HG03095 (cell line): ENCODE measurements at regions not wholly inside any gene's neighbourhood (a gene's known extent, or its start where the extent isn't known, plus 50 kb on each side); places are given as distances from the start of the nearest gene placed in this dataset.
"Not testable (repeated sequence)": the region's sequence is repeated elsewhere in the genome, so short reads cannot be mapped to it uniquely, and the experiment has no call there.

Experiments used
- ATAC-seq: cut with Tn5 transposase; IDR thresholded peaks from one replicate; pipeline ENCODE4 v1.9.1; 2021; ENCODE audit warnings: moderate library complexity; ENCODE audit not compliant: unreplicated experiment

DNA sequence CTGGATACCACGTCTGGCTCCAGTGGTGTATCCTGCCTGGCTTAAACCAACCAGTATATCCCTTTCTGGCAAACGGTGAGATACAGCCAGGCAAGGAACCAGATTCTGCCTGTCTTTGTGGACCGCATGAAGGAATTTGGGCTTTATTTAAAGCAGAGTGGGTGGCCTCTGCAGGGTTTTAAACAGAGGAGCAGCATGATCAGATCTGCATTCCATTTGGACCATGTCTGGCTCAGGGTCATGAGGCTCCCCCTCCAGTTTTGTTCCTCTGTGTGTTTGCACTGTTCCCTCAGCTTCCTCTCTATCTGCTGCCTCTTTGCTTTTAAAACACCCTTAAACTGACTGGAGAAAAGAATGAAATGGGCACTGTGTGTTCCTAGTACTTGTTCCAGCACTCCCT, 195.0 kb downstream of the GIPC2 start:
- ATAC-seq, result no peak

DNA sequence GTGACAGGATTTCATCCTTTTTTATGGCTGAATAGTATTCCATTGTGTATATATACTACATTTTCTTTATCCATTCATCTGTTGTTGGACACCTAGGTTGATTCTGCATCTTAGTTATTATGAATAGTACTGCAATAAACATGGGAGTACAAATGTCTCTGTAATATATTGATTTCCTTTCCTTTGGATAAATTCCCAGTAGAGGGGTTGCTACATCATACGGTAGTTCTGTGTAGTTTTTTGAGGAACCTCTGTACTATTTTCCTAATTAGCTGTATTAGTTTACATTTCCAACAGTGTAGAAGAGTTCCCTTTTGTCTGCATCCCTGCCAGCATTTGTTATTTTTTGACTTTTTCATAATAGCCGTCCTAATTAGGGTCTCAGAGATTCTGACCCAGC, 201.3 kb downstream of the GIPC2 start:
- ATAC-seq, result no peak

DNA sequence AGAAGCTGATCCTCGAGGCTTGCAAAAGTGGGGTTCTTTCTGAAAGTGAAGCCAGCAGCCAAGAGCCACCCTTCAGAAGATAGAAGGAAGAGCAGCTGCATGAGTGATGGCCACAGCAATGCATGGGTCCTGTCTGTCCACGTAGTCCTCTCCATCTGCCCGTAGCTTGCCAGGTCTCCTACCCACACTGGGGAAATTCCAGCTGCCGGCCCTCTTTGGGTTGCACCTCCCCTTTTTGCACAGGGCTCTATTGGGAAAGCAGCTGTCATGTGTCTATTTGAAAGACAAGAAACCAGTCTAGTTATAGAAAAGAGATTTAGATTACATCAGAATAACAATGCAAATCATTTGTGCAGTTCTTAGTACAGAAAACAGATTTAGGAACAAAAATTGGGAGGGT, 204.4 kb downstream of the GIPC2 start:
- no peak for ATAC-seq

DNA sequence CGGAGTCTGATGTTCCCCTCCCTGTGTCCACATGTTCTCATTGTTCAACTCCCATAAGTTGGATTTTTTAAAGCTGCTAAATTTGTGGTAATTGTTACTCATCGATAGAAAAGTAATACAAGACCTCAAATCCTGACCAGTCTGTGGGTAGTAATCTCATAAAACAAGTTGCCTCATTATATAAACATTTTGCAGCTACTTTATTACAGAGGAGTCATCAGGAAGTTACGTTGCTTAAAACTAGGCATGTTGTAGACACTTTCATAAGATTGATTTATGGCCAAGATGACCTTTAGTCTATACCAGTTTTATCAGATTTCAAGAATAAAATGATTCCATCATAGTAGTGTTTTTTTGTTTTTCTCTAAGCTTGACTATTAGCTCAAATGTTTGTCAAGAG, 208.8 kb downstream of the GIPC2 start:
- ATAC-seq, result no peak

DNA sequence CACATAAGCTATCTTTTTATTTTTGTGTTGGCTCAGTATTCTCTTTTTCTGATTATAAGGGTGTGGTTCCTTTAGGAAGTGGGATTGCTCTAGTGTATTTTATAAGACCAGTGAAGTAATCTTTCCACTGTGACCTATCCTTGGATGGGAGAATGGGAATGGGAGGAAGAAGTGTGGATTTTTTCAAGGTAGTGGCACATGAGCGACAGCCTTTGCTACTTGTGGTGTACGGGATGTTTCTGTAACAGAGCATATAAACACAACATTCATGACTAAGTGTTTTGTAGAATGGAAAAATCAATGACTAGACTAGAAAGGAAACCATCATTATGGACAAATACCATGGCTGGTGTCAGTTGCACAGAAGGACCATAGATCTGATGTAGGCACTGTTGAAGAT, 209.6 kb downstream of the GIPC2 start:
- no peak for ATAC-seq

DNA sequence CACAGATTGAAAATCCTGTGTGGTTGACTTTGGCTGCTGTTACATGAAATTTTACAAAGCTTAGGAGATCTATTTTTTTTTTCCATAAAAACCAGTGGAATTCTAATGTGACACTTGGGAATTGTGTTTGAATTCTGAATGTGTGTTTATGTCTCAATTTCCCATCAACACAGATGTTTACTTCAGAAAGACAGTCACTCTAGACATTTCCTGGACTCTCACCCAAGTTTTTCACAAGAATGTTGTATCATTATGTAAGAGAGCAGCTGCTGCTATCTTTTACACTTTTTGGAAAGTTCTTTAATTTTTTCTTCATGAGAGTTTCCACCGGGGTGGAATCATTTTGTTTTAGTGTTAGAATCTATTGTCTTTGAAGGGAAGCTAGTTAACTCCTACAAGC, 210.1 kb downstream of the GIPC2 start:
- no peak for ATAC-seq

DNA sequence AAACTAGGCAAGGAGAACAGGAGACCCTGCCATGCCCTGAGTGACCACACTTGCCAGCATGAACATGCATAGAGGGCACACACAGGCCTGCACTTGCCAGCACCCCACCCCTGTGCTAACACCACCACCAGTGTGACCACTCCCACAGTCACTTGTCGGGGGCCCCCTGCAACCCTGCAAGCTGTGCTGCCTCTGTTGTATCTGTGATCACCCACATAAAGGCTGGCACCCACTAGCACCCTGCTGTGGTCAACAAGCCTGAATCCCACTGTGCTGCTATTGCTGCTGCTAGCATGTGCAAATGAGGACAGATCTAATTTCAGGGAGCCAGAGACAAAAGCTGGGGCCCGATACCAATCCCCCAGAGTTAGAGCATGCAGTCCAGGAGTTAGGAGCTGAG, 217.7 kb downstream of the GIPC2 start:
- ATAC-seq, result no peak

DNA sequence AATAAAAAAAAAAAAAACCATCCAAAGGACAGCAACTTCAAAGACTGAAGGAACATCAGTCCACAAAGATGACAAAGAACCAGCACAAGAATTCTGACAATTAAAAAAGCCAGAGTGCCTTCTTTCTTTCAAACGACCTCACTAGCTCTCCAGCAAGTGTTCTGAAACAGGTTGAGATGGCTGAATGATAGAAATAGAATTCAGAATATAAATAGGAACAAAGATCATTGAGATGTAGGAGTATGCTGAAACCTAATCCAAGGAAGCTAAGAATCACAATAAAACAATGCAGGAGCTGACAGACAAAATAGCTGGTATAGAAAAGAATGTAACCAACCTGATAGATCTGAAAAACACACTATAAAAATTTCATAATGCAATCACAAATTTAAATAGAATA, 218.2 kb downstream of the GIPC2 start:
- no peak for ATAC-seq

DNA sequence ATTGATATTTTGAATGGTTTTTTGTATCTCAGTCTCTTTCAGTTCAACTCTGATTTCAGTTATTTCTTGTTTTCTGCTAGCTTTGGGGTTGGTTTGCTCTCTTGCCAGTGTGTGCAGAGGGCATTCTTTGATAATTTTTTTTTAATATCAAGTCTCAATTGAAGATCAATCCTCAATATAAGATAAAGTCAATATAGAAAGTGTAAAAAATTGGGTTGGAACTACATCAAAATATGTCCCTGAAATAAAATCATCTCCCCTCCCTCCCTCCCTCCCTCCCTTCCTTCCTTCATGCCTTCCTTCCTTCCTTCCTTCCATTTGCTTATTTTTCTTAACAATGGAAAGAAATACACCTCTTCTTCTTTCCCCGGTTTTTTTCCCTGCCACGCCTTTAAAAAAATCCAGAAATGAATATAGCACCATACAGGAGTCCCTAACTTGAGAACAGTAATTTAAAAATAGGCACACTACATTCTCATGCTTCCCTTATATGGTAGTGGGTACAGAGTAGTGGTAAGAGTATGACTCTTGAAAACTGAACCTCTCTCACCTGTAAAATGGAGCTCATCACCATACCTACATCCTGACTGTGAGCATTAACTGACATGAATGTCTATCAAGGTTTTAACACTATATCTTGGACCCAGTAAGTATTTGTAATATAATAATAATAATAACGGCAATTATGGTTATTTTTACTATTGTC, 221.9 kb downstream of the GIPC2 start:
- no peak for ATAC-seq

DNA sequence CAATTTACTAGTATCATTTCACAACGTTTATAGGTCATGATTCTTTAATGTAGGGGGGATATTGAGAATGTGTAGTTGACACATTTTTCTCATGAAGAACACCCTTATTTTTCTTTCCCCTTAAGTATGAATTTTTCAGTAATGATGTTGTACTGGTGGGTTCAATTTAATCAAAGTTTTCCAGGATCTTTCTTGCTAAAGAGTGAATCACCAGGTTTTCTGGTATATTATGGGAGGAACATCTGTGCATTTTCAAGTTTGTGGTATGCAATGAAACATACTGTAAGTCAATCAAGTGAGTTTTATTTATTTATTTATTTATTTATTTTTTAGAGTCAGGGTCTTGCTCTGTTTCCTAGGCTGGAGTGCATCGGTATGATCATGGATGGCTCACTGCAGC, 221.2 kb upstream of the PTGFR start:
- no peak for ATAC-seq

DNA sequence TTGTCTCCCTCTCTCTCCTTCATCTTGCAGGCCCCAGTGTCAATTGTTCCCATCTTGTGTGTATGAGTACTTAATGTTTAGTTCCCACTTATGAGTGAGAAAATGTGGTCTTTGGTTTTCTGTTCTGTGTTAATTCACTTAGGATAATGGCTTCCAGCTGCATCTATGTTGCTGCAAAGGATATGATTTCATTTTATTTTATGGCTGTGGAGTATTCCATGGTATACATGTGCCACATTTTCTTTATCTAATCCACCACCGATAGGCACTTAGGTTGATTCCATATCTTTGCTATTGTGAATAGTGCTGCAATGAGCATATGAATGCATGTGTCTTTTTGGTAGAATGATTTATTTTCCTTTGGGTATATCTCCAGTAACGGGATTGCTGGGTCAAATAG, 219.4 kb upstream of the PTGFR start:
- ATAC-seq, result not testable (repeated sequence)

DNA sequence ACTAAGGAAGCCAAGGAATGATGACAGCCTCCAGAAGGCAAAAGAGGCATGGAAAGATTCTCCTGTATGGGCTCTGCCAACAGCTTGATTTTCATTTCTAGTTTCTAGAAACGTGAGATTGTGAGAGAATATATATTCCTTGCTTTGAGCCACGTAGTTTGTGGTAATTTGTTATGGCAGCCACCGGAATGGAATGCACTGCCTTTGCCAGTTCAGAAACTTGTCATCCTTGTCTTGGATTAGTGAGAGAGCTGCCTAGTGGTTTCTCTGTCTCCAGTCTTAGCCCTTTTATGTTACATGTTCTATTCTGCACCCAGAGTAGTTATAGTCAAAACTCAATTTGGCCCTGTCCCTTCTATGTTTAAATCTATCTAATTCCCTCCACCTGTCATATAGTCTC, 216.0 kb upstream of the PTGFR start:
- no peak for ATAC-seq

DNA sequence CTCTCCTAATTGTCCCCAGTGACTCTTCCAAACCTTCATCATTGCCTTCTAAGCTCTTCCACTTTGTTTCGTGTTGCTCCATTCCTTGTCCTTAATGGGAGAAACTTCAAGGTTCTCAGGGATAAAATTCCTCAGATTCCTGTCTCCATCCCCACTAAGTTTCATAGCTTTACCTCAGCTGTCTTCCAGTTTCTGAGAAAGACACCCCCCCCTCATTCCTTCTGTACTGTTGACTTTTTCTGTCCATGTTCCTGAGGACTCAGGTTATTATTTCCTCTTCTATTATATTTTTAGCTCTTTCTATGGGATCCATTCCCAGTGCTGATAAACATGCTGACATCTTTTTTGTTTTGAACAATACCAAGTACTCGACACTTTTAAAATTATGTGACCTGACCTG, 215.3 kb upstream of the PTGFR start:
- no peak for ATAC-seq

DNA sequence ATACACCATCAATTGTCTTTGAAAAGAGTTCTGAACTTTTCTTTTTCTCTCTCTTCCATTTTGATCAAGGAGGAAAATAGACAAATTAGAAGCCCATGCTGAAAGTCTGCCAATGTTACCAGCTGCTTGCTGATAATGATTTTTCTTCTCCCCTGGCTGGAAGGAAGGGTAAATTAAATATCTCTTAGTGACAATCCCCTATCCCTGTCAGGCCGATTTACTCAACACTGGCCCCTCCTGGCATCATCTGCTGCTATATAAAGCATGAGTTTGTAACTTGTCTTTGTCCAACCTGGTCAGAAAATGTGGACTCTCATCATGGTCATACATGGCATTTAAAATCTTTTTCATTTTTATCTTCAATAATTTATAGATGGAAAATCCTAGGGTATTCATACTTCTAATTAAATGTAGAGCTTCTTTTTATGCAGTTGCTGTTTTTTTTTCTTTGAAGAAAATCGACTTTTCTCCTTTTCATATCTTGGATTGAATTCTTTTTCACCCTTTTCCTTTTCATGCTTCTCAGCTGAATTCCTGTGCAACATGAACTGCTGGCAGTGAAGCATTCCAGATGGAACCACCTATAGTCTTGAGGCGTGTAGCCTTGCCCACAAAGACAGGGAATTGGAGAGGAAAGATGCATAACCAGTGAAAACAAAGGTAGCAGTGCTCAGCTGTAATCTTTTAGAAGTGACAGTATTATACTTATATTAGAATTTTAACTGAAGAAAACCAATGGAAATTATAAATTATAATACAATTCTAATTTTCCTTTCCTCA, 214.7 kb upstream of the PTGFR start:
- no peak for ATAC-seq

DNA sequence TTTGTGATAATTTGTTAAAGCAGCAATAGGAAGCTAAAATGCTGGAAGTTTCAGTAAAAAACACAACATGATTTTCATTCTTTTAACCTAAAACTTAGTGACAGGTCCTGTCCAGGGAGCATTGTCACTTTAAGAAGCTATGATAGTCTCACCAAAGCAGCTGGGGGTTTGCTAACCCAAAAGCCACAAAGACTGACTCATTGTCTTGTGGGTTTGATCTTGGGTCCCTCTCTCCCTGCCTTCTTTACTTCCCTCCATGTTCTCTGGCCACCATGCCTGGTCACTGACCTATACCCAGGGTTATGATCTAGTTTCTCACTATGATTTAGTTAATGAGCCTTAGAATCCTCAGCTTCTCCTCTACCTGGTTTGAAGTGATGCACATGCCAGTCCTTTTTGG, 213.5 kb upstream of the PTGFR start:
- ATAC-seq, result peak; percentile 73

DNA sequence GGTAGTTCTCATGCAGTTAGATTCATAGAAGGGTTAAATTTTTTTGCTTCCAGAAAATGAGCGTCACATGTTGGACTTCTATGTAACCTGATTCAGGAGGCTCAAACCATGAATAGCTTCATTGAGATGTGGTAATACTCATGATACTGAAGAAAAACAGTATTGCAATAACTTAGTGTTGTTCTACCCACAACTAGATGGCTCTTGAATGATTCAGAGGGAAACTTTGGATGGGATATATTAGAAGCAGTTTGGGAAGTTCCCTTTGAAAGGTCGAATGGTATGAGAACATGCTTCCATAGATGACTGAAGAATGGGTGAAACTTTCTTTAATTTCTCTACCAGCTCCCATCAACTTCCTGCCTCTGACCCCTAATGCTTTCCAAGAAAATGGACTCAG, 211.7 kb upstream of the PTGFR start:
- ATAC-seq, result no peak

DNA sequence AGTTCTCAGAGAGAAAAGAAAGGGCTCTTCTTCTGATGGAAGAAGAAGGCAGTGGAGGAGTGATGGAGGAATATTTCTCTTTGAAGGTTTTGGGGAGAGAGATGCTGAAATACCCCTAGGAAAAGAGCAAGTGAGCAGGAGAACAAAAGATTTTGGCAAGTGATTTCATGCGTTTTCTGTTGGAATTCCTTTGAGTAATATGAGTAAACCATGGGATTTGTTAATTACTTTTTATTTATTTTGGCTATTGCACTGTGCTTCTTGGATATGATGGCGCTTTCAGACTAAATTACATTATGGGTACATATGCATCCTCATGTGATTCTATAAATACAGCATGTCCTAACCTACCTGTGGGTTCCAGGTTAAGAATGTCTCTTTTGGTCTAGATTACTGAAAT, 210.1 kb upstream of the PTGFR start:
- no peak for ATAC-seq

DNA sequence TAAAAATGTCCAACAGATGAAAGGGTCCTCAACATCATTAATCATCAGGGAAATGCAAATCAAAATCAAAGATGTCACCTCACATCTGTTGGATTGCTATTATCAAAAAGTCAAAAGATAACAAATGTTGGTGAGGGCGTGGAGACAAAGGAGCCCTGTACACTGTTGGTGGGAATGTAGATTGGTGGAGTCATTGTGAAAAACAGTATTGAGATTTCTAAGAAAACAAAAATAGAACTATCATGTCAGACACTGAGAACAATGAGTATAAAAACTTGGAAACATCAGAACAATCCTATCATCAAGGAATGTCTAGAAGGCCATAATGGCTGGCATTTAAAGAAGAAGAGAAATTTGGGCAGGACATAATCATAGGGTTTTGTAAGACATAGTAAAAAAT, 209.2 kb upstream of the PTGFR start:
- no peak for ATAC-seq

DNA sequence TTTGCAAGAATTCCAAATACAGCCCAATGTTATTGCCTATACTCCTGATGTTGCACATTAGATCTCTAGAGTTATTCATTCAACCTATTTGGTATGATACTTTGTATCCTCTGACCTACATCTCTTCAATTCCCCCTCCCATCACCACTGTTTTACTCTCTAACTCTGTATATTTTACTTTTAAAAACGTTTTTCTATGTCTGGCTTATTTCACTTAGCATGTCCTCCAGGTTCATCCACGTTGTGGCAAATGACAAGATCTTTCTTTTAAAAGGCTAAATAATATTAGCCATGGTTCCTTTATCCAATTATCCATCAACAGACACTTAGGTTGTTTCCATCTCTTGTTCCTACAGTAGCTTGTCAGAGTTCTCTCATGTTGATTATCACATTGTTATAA, 207.1 kb upstream of the PTGFR start:
- no peak for ATAC-seq

DNA sequence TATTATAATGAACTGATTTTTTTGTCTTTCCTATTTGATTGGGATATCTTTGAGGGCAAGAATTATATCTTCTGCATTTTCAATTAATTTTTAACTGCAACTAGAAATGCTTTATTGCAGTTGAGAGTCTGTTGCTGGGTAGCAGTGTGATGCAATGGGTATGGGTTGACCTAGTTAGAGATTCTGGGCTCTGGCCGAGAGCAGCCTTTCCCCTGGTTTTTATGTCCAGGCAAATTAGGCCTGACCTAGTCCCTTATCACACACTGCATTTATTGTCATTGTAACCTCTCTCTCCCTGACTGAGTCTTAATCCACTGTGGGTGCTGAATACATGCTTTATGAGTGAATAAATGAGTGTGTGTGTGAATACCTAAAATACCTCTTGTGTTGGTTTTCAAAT, 206.4 kb upstream of the PTGFR start:
- no peak for ATAC-seq

DNA sequence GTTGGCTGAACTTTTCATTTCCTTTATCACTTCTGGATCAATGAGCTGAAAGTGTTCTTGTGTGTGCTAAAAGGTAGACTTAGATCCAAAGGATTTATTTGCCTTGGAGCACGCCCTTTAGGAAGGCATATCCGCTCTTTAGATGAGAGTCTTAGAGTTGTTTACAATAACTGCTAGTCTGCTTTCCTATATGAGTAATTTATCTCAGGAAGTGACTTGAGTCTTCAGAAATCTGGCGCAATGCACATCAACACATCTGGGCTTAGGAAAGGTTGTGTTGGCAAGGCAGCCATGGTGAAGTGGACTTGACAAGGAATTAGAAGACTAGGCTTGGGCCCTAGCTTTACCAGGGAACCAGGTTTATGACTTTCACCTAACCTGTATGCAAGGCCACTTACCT, 204.1 kb upstream of the PTGFR start:
- ATAC-seq, result no peak

DNA sequence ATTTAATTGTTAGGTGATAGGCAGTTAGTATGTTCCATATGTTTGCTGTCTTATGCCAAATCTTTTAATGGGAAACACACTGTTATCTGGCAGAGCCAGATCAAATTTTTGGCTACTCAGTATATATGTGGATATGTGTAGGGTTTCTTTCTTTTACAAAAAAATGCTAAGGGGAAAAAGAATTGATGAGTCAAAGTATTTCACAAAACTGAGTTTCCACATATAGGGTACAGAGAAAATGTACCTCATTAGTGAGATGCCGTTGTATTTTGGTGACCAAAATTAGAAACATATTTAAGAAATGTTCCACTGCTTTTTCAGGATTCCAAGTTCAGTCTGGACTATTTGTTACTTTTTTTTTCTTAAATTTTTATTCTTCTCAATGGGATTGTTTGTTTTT, 201.2 kb upstream of the PTGFR start:
- no peak for ATAC-seq

DNA sequence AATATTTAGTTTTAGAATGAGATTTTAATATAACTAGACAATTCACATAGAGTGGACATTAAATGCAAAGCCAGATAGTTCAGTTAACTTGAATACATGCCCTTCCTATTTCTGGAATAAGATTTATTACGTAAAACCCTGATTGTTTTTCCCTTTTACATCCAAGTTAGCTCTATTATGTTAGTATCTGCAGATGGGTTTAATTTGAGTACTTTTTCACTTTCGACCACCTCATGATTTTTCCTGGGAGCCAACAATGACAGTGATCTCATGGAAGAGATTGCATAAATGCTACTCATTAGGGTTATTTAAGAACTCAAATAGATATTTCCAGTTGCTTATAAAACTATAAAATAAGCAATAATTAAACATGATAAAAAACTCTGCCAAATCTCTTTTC, 199.4 kb upstream of the PTGFR start:
- no peak for ATAC-seq
